ENCODE measurements at regions not wholly inside any gene's neighbourhood (a gene's known extent, or its start where the extent isn't known, plus 50 kb on each side); places are given as distances from the start of the nearest gene placed in this dataset.

GRCh38 chr5:6961837-6962635 is 248.8 kb downstream of the TENT4A start:
- Histone ChIP-seq H3K4me1 (ENCODE audit: control insufficient read depth in 3 of 3, insufficient read depth in 2 of 3, low read depth in 1 of 3, low read length in 2 of 3) (no peaks in the 10 kb centered on the region), H3K27me3 (ENCODE audit: control insufficient read depth in 3 of 3, insufficient read depth in 3 of 3, low read length in 3 of 3) (no peaks in the 10 kb centered on the region), H3K36me3 (ENCODE audit: control insufficient read depth in 3 of 3, insufficient read depth in 2 of 3, low read depth in 1 of 3, low read length in 3 of 3) (no peaks in the 10 kb centered on the region), H3K27ac (ENCODE audit: low read depth in 1 of 3, low read length in 2 of 3) (no peak overlapping the region), H3K4me3 (ENCODE audit: low read depth in 1 of 3, low read length in 3 of 3) (no peak overlapping the region), H3K9me3 (ENCODE audit: control insufficient read depth in 2 of 2, insufficient read depth in 1 of 2, low read depth in 1 of 2, low read length in 1 of 2) (no peaks in the 10 kb centered on the region)
- DNase-seq (no peak), FAIRE-seq (no peak)
- WGBS, 3 donors: 65 to 78% (median 67%) methylated on average over 12 of the region's 12 CpGs

DNA sequence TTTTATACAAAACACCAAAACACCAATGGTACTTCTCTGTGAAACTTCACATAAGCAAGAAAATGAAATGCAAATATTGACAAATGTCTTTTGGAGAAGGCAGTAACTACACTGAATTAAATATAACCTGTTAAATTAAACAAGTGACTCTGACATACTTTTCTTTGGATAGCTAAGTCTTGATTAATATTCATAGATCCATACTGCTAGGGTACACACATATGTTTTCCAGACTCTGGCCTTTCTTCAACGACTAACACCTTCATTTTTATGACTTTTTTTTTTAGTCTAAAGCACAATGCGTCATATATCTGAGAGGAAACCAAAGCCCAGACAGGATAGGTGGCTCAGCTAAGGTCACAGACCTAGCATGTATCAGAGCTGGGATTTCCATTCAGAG is 263.7 kb downstream of the TENT4A start:
- H3K4me3 ChIP-seq (ENCODE audit: low read depth in 1 of 3, low read length in 3 of 3): no peak overlapping the region
- no peak for FAIRE-seq
- WGBS, 3 donors: 39 to 49% (median 47%) methylated on average over 2 of the region's 2 CpGs

DNA sequence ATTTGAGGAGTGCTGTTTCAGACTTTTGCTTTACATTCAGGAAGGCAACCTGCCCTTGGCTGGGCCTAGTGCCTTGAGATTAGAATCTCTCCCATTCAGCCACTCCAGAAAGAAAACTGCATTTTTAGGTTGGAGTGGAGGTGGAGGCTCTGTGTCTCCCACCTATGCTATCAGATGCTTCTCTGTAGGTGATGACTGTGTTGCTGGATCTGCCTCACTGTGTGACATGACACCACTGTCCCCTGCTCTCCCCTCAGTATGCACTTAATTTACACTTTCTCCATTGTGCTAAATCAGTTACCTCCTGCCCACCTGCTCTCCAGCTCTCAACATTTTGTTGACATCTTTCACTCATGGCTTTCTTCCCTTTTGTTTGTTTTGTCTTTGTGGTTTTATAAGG is 265.8 kb downstream of the TENT4A start:
- Histone ChIP-seq H3K4me3 (ENCODE audit: low read depth in 1 of 3, low read length in 3 of 3) (no peak overlapping the region), H3K4me1 (ENCODE audit: control insufficient read depth in 3 of 3, insufficient read depth in 2 of 3, low read depth in 1 of 3, low read length in 2 of 3) (no peaks in the 10 kb centered on the region), H3K27me3 (ENCODE audit: control insufficient read depth in 3 of 3, insufficient read depth in 3 of 3, low read length in 3 of 3) (no peaks in the 10 kb centered on the region), H3K9me3 (ENCODE audit: control insufficient read depth in 2 of 2, insufficient read depth in 1 of 2, low read depth in 1 of 2, low read length in 1 of 2) (no peaks in the 10 kb centered on the region), H3K36me3 (ENCODE audit: control insufficient read depth in 3 of 3, insufficient read depth in 2 of 3, low read depth in 1 of 3, low read length in 3 of 3) (no peaks in the 10 kb centered on the region), H3K27ac (ENCODE audit: low read depth in 1 of 3, low read length in 2 of 3) (no peak overlapping the region)
- no peak for FAIRE-seq
- no peak for DNase-seq

More for the DNA sequence above, 263.7 kb downstream of the TENT4A start:
- no peak for DNase-seq
- no peaks in the 10 kb centered on the region for H3K4me1 ChIP-seq (ENCODE audit: control insufficient read depth in 3 of 3, insufficient read depth in 2 of 3, low read depth in 1 of 3, low read length in 2 of 3)
- no peaks in the 10 kb centered on the region for H3K27me3 ChIP-seq (ENCODE audit: control insufficient read depth in 3 of 3, insufficient read depth in 3 of 3, low read length in 3 of 3)
- H3K9me3 ChIP-seq (ENCODE audit: control insufficient read depth in 2 of 2, insufficient read depth in 1 of 2, low read depth in 1 of 2, low read length in 1 of 2): no peaks in the 10 kb centered on the region
- no peak overlapping the region for H3K27ac ChIP-seq (ENCODE audit: low read depth in 1 of 3, low read length in 2 of 3)
- H3K36me3 ChIP-seq (ENCODE audit: control insufficient read depth in 3 of 3, insufficient read depth in 2 of 3, low read depth in 1 of 3, low read length in 3 of 3): no peaks in the 10 kb centered on the region

GRCh38 chr5:6989230-6989629 is 276.0 kb downstream of the TENT4A start:
- no peak for FAIRE-seq
- 65 to 75% (median 73%) methylated on average over 6 of the region's 6 CpGs for WGBS, 3 donors
- no peak overlapping the region for H3K27ac ChIP-seq (ENCODE audit: low read depth in 1 of 3, low read length in 2 of 3)
- no peak overlapping the region for H3K4me3 ChIP-seq (ENCODE audit: low read depth in 1 of 3, low read length in 3 of 3)
- no peak for DNase-seq
- H3K4me1 ChIP-seq (ENCODE audit: control insufficient read depth in 3 of 3, insufficient read depth in 2 of 3, low read depth in 1 of 3, low read length in 2 of 3): no peaks in the 10 kb centered on the region
- no peaks in the 10 kb centered on the region for H3K36me3 ChIP-seq (ENCODE audit: control insufficient read depth in 3 of 3, insufficient read depth in 2 of 3, low read depth in 1 of 3, low read length in 3 of 3)
- H3K27me3 ChIP-seq (ENCODE audit: control insufficient read depth in 3 of 3, insufficient read depth in 3 of 3, low read length in 3 of 3): no peaks in the 10 kb centered on the region
- no peaks in the 10 kb centered on the region for H3K9me3 ChIP-seq (ENCODE audit: control insufficient read depth in 2 of 2, insufficient read depth in 1 of 2, low read depth in 1 of 2, low read length in 1 of 2)

GRCh38 chr5:6994097-6994496 is 280.9 kb downstream of the TENT4A start:
- H3K9me3 ChIP-seq (ENCODE audit: control insufficient read depth in 2 of 2, insufficient read depth in 1 of 2, low read depth in 1 of 2, low read length in 1 of 2): no peaks in the 10 kb centered on the region
- H3K27ac ChIP-seq (ENCODE audit: low read depth in 1 of 3, low read length in 2 of 3): no peak overlapping the region
- no peak overlapping the region for H3K4me3 ChIP-seq (ENCODE audit: low read depth in 1 of 3, low read length in 3 of 3)
- 67 to 87% (median 85%) methylated on average over 1 of the region's 1 CpG for WGBS, 3 donors
- H3K4me1 ChIP-seq (ENCODE audit: control insufficient read depth in 3 of 3, insufficient read depth in 2 of 3, low read depth in 1 of 3, low read length in 2 of 3): no peaks in the 10 kb centered on the region
- DNase-seq (no peak), FAIRE-seq (no peak)
- no peaks in the 10 kb centered on the region for H3K27me3 ChIP-seq (ENCODE audit: control insufficient read depth in 3 of 3, insufficient read depth in 3 of 3, low read length in 3 of 3)
- no peaks in the 10 kb centered on the region for H3K36me3 ChIP-seq (ENCODE audit: control insufficient read depth in 3 of 3, insufficient read depth in 2 of 3, low read depth in 1 of 3, low read length in 3 of 3)

- Histone ChIP-seq H3K4me3 (ENCODE audit: low read depth in 1 of 3, low read length in 3 of 3) (no peak overlapping the region), H3K4me1 (ENCODE audit: control insufficient read depth in 3 of 3, insufficient read depth in 2 of 3, low read depth in 1 of 3, low read length in 2 of 3) (no peaks in the 10 kb centered on the region), H3K27me3 (ENCODE audit: control insufficient read depth in 3 of 3, insufficient read depth in 3 of 3, low read length in 3 of 3) (no peaks in the 10 kb centered on the region), H3K9me3 (ENCODE audit: control insufficient read depth in 2 of 2, insufficient read depth in 1 of 2, low read depth in 1 of 2, low read length in 1 of 2) (no peaks in the 10 kb centered on the region), H3K36me3 (ENCODE audit: control insufficient read depth in 3 of 3, insufficient read depth in 2 of 3, low read depth in 1 of 3, low read length in 3 of 3) (no peaks in the 10 kb centered on the region), H3K27ac (ENCODE audit: low read depth in 1 of 3, low read length in 2 of 3) (no peak overlapping the region)
- FAIRE-seq: no peak
- 60 to 63% (median 60%) methylated on average over 2 of the region's 2 CpGs for WGBS, 3 donors
- DNase-seq: no peak
Observed at GRCh38 chr5:6995115-6995514, 281.9 kb downstream of the TENT4A start.

GRCh38 chr5:7000310-7000709 is 287.1 kb downstream of the TENT4A start:
- no peak for DNase-seq
- Histone ChIP-seq H3K27ac (ENCODE audit: low read depth in 1 of 3, low read length in 2 of 3) (no peak overlapping the region), H3K4me1 (ENCODE audit: control insufficient read depth in 3 of 3, insufficient read depth in 2 of 3, low read depth in 1 of 3, low read length in 2 of 3) (no peaks in the 10 kb centered on the region), H3K27me3 (ENCODE audit: control insufficient read depth in 3 of 3, insufficient read depth in 3 of 3, low read length in 3 of 3) (no peaks in the 10 kb centered on the region), H3K4me3 (ENCODE audit: low read depth in 1 of 3, low read length in 3 of 3) (no peak overlapping the region), H3K9me3 (ENCODE audit: control insufficient read depth in 2 of 2, insufficient read depth in 1 of 2, low read depth in 1 of 2, low read length in 1 of 2) (no peaks in the 10 kb centered on the region), H3K36me3 (ENCODE audit: control insufficient read depth in 3 of 3, insufficient read depth in 2 of 3, low read depth in 1 of 3, low read length in 3 of 3) (no peaks in the 10 kb centered on the region)
- 44 to 53% (median 53%) methylated on average over 4 of the region's 4 CpGs for WGBS, 3 donors
- FAIRE-seq: no peak

- no peak for DNase-seq
- no peak for FAIRE-seq
- no peaks in the 10 kb centered on the region for H3K4me1 ChIP-seq (ENCODE audit: control insufficient read depth in 3 of 3, insufficient read depth in 2 of 3, low read depth in 1 of 3, low read length in 2 of 3)
- H3K4me3 ChIP-seq (ENCODE audit: low read depth in 1 of 3, low read length in 3 of 3): no peak overlapping the region
- 46 to 50% (median 48%) methylated on average over 6 of the region's 6 CpGs for WGBS, 3 donors
- no peaks in the 10 kb centered on the region for H3K36me3 ChIP-seq (ENCODE audit: control insufficient read depth in 3 of 3, insufficient read depth in 2 of 3, low read depth in 1 of 3, low read length in 3 of 3)
- H3K27ac ChIP-seq (ENCODE audit: low read depth in 1 of 3, low read length in 2 of 3): no peak overlapping the region
- no peaks in the 10 kb centered on the region for H3K27me3 ChIP-seq (ENCODE audit: control insufficient read depth in 3 of 3, insufficient read depth in 3 of 3, low read length in 3 of 3)
- peaks cover 0 to under 1% of the 10 kb centered on the region in 2 donors for H3K9me3 ChIP-seq (ENCODE audit: control insufficient read depth in 2 of 2, insufficient read depth in 1 of 2, low read depth in 1 of 2, low read length in 1 of 2)
Observed at GRCh38 chr5:7010591-7010990, 297.4 kb downstream of the TENT4A start.

DNA sequence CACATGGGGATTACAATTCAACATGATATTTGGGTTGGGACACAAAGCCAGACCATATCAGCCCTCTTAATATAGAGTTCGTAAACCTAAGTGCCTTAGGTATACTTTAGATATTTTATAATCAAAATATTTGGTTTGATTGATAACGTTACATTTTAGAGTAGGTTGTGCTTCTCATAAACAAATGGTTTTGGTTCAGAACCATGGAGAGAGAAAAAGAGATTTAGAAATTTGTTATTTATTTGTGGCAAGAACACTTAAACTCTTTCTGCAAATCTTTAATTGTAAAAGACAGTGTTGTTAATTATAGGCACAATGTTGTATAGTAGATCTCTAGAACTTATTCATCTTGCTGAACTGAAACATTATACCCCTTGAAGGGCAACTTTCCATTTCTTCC is 298.8 kb downstream of the TENT4A start:
- FAIRE-seq (no peak), DNase-seq (no peak)
- H3K27ac ChIP-seq (ENCODE audit: low read depth in 1 of 3, low read length in 2 of 3): no peak overlapping the region
- H3K4me1 ChIP-seq (ENCODE audit: control insufficient read depth in 3 of 3, insufficient read depth in 2 of 3, low read depth in 1 of 3, low read length in 2 of 3): no peaks in the 10 kb centered on the region
- peaks cover 0 to 4% of the 10 kb centered on the region in 2 donors for H3K9me3 ChIP-seq (ENCODE audit: control insufficient read depth in 2 of 2, insufficient read depth in 1 of 2, low read depth in 1 of 2, low read length in 1 of 2)
- H3K27me3 ChIP-seq (ENCODE audit: control insufficient read depth in 3 of 3, insufficient read depth in 3 of 3, low read length in 3 of 3): peaks cover 0 to 3% (median 0%) of the 10 kb centered on the region in 3 donors
- 65 to 74% (median 66%) methylated on average over 2 of the region's 2 CpGs for WGBS, 3 donors
- no peaks in the 10 kb centered on the region for H3K36me3 ChIP-seq (ENCODE audit: control insufficient read depth in 3 of 3, insufficient read depth in 2 of 3, low read depth in 1 of 3, low read length in 3 of 3)
- no peak overlapping the region for H3K4me3 ChIP-seq (ENCODE audit: low read depth in 1 of 3, low read length in 3 of 3)
